ENCODE measurements at regions not wholly inside any gene's neighbourhood (a gene's known extent, or its start where the extent isn't known, plus 50 kb on each side); places are given as distances from the start of the nearest gene placed in this dataset.

- no peaks in the 10 kb centered on the region for H3K4me1 Mint-ChIP-seq
- H3K27me3 ChIP-seq (replicated peaks in 1 of 4; ENCODE audit: control extremely low read depth in 1 of 4, control insufficient read depth in 3 of 4, insufficient read depth in 4 of 4, low read length in 3 of 4) = no peaks in the 10 kb centered on the region
- H3K27ac ChIP-seq (ENCODE audit: low read length in 2 of 2) = no peak overlapping the region
- no peaks in the 10 kb centered on the region for H3K79me2 ChIP-seq (ENCODE audit: control insufficient read depth, insufficient read depth, low read length)
- no peak overlapping the region for H2AFZ ChIP-seq (ENCODE audit: insufficient read depth, low read depth, low read length, poor library complexity, severe bottlenecking)
- no CpG with 5 or more reads among the region's 2 CpGs for WGBS (ENCODE audit: insufficient coverage)
- ChIA-PET CTCF (no interaction called here), POLR2A (no interaction called here)
- no peaks in the 10 kb centered on the region for H4K20me1 ChIP-seq (ENCODE audit: control insufficient read depth, insufficient read depth, low read length, poor library complexity, severe bottlenecking)
- H3K4me1 ChIP-seq (ENCODE audit: control insufficient read depth in 2 of 2, insufficient read depth in 2 of 2, low read length in 2 of 2) = no peaks in the 10 kb centered on the region
- ATAC-seq (ENCODE audit: low read depth) (no peak), DNase-seq (no peak)
- H3K9ac ChIP-seq (ENCODE audit: low read length) = no peak overlapping the region
- H3K4me3 ChIP-seq (ENCODE audit: control extremely low read depth in 1 of 5, extremely low read depth in 1 of 5, insufficient read depth in 1 of 5, low read depth in 2 of 5, low read length in 4 of 5) = no peak overlapping the region
- H3K9me3 Mint-ChIP-seq (ENCODE audit: insufficient read depth) = no peaks in the 10 kb centered on the region
- TF ChIP-seq EZH2 (IDR thresholded peaks at IDR 0.05; ENCODE audit: borderline replicate concordance, insufficient read depth, low read depth, low read length, poor library complexity, severe bottlenecking) (no peak), CTCF (IDR thresholded peaks at IDR 0.05) (no peak)
- no peak overlapping the region for H3K4me2 ChIP-seq (replicated peaks; ENCODE audit: low read depth, low read length, poor library complexity, severe bottlenecking)
- H3K9me3 ChIP-seq (ENCODE audit: control extremely low read depth in 1 of 3, control insufficient read depth in 2 of 3, insufficient read depth in 1 of 3, low read length in 2 of 3) = no peaks in the 10 kb centered on the region
- H3K27ac Mint-ChIP-seq = no peak overlapping the region
- H3K27me3 Mint-ChIP-seq = no peaks in the 10 kb centered on the region
- no peak overlapping the region for H3K4me3 Mint-ChIP-seq
- intact Hi-C loops (cut with micrococcal nuclease) = no loop called here
- H3K36me3 ChIP-seq (replicated peaks in 1 of 2; ENCODE audit: control extremely low read depth in 1 of 2, control insufficient read depth in 1 of 2, extremely low read depth in 1 of 2, insufficient read depth in 2 of 2, low read length in 1 of 2) = no peaks in the 10 kb centered on the region
Observed at GRCh38 chr4:126558596-126558995, 1074.2 kb upstream of the INTU start.

GRCh38 chr4:126559961-126560360, 1072.8 kb upstream of the INTU start:
- H2AFZ ChIP-seq (ENCODE audit: insufficient read depth, low read depth, low read length, poor library complexity, severe bottlenecking) = no peak overlapping the region
- ChIA-PET POLR2A (no interaction called here), CTCF (no interaction called here)
- Mint-ChIP-seq H3K9me3 (ENCODE audit: insufficient read depth) (no peaks in the 10 kb centered on the region), H3K4me1 (no peaks in the 10 kb centered on the region), H3K27me3 (no peaks in the 10 kb centered on the region), H3K27ac (no peak overlapping the region), H3K4me3 (no peak overlapping the region)
- H3K9me3 ChIP-seq (ENCODE audit: control extremely low read depth in 1 of 3, control insufficient read depth in 2 of 3, insufficient read depth in 1 of 3, low read length in 2 of 3) = no peaks in the 10 kb centered on the region
- DNase-seq (no peak), ATAC-seq (ENCODE audit: low read depth) (no peak)
- no peaks in the 10 kb centered on the region for H3K36me3 ChIP-seq (replicated peaks in 1 of 2; ENCODE audit: control extremely low read depth in 1 of 2, control insufficient read depth in 1 of 2, extremely low read depth in 1 of 2, insufficient read depth in 2 of 2, low read length in 1 of 2)
- no peak overlapping the region for H3K27ac ChIP-seq (ENCODE audit: low read length in 2 of 2)
- no peak overlapping the region for H3K4me2 ChIP-seq (replicated peaks; ENCODE audit: low read depth, low read length, poor library complexity, severe bottlenecking)
- TF ChIP-seq EZH2 (IDR thresholded peaks at IDR 0.05; ENCODE audit: borderline replicate concordance, insufficient read depth, low read depth, low read length, poor library complexity, severe bottlenecking) = no peak
- TF ChIP-seq CTCF (IDR thresholded peaks at IDR 0.05) = no peak
- WGBS (ENCODE audit: insufficient coverage) = 45% methylated on average over 2 of the region's 2 CpGs
- intact Hi-C loops (cut with micrococcal nuclease) = no loop called here
- no peaks in the 10 kb centered on the region for H4K20me1 ChIP-seq (ENCODE audit: control insufficient read depth, insufficient read depth, low read length, poor library complexity, severe bottlenecking)
- no peak overlapping the region for H3K9ac ChIP-seq (ENCODE audit: low read length)
- H3K79me2 ChIP-seq (ENCODE audit: control insufficient read depth, insufficient read depth, low read length) = no peaks in the 10 kb centered on the region
- H3K4me1 ChIP-seq (ENCODE audit: control insufficient read depth in 2 of 2, insufficient read depth in 2 of 2, low read length in 2 of 2) = no peaks in the 10 kb centered on the region
- H3K27me3 ChIP-seq (replicated peaks in 1 of 4; ENCODE audit: control extremely low read depth in 1 of 4, control insufficient read depth in 3 of 4, insufficient read depth in 4 of 4, low read length in 3 of 4) = no peaks in the 10 kb centered on the region
- H3K4me3 ChIP-seq (ENCODE audit: control extremely low read depth in 1 of 5, extremely low read depth in 1 of 5, insufficient read depth in 1 of 5, low read depth in 2 of 5, low read length in 4 of 5) = no peak overlapping the region

Data from B cell (primary cell).